B cell (primary cell): ENCODE measurements at regions not wholly inside any gene's neighbourhood (a gene's known extent, or its start where the extent isn't known, plus 50 kb on each side); places are given as distances from the start of the nearest gene placed in this dataset.

Experiments used
- CTCF ChIP-seq: fragments of 200-600 bp; IDR thresholded peaks from one replicate; pipeline ENCODE4 v1.8.0; 2022; ENCODE audit warnings: antibody characterized with exemption, mild to moderate bottlenecking
- EZH2 ChIP-seq: IDR thresholded peaks from 2 replicates; pipeline ENCODE4 v1.6.1; 2012; ENCODE audit warnings: borderline replicate concordance, low read depth, mild to moderate bottlenecking, moderate library complexity, low read length; ENCODE audit not compliant: insufficient read depth, poor library complexity, severe bottlenecking

GRCh38 chr5:82596451-82596850, 318.3 kb upstream of the RPS23 start:
- TF ChIP-seq CTCF (no peak), EZH2 (no peak)
